ENCODE measurements at regions not wholly inside any gene's neighbourhood (a gene's known extent, or its start where the extent isn't known, plus 50 kb on each side); places are given as distances from the start of the nearest gene placed in this dataset.

- no peaks in the 10 kb centered on the region for H3K79me2 ChIP-seq (ENCODE audit: insufficient read depth, low read length)
- no peaks in the 10 kb centered on the region for H3K79me1 ChIP-seq (ENCODE audit: insufficient read depth, low read depth, low read length, poor library complexity, severe bottlenecking)
- H4K5ac ChIP-seq (ENCODE audit: insufficient read length, low read depth, low read length): no peak overlapping the region
- H3K23ac ChIP-seq (ENCODE audit: insufficient read length, low read depth, low read length): no peak overlapping the region
- TF ChIP-seq, protein P1, sequence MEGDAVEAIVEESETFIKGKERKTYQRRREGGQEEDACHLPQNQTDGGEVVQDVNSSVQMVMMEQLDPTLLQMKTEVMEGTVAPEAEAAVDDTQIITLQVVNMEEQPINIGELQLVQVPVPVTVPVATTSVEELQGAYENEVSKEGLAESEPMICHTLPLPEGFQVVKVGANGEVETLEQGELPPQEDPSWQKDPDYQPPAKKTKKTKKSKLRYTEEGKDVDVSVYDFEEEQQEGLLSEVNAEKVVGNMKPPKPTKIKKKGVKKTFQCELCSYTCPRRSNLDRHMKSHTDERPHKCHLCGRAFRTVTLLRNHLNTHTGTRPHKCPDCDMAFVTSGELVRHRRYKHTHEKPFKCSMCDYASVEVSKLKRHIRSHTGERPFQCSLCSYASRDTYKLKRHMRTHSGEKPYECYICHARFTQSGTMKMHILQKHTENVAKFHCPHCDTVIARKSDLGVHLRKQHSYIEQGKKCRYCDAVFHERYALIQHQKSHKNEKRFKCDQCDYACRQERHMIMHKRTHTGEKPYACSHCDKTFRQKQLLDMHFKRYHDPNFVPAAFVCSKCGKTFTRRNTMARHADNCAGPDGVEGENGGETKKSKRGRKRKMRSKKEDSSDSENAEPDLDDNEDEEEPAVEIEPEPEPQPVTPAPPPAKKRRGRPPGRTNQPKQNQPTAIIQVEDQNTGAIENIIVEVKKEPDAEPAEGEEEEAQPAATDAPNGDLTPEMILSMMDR (conservative IDR thresholded peaks at IDR 0.05): no peak
- H3K27me3 ChIP-seq (ENCODE audit: insufficient read depth, low read length): no peaks in the 10 kb centered on the region
- H3K36me3 Mint-ChIP-seq (ENCODE audit: insufficient read depth in 1 of 3, low read depth in 3 of 3): no peaks in the 10 kb centered on the region
- no peak overlapping the region for H3K9ac ChIP-seq (ENCODE audit: extremely low read depth, insufficient read length, low read length)
- H4K91ac ChIP-seq (ENCODE audit: insufficient read length, low read depth, low read length): no peak overlapping the region
- no peak for DNase-seq
- H3K23me2 ChIP-seq (ENCODE audit: insufficient read length, low read depth, low read length, poor library complexity, severe bottlenecking): no peaks in the 10 kb centered on the region
- H3K4ac ChIP-seq (ENCODE audit: low read depth, low read length): no peak overlapping the region
- H3K27ac Mint-ChIP-seq: no peak overlapping the region
- no peak overlapping the region for H2AK5ac ChIP-seq (ENCODE audit: insufficient read length, low read length)
- H3K4me2 ChIP-seq (ENCODE audit: insufficient read depth, insufficient read length, low read length): no peak overlapping the region
- H3K9me3 Mint-ChIP-seq: no peaks in the 10 kb centered on the region
- no peak overlapping the region for H2BK20ac ChIP-seq (ENCODE audit: low read depth, low read length, poor library complexity, severe bottlenecking)
- no peaks in the 10 kb centered on the region for H3K4me1 ChIP-seq (ENCODE audit: insufficient read depth, low read length)
- H4K8ac ChIP-seq (replicated peaks; ENCODE audit: insufficient read length, low read depth, low read length): no peak overlapping the region
- no peak overlapping the region for H3K56ac ChIP-seq (ENCODE audit: insufficient read length, low read depth, low read length)
- H3K18ac ChIP-seq (ENCODE audit: insufficient read length, low read depth, low read length): no peak overlapping the region
- H3K27me3 Mint-ChIP-seq (ENCODE audit: low read depth): no peaks in the 10 kb centered on the region
- H2BK120ac ChIP-seq (ENCODE audit: low read depth, low read length, poor library complexity, severe bottlenecking): no peak overlapping the region
- no peak overlapping the region for H3T11ph ChIP-seq (ENCODE audit: low read length)
- no peak overlapping the region for H2AFZ ChIP-seq (ENCODE audit: low read length)
- H3K4me1 Mint-ChIP-seq: no peaks in the 10 kb centered on the region
- H2BK5ac ChIP-seq (ENCODE audit: insufficient read length, low read length): no peak overlapping the region
- WGBS (ENCODE audit: extremely low coverage, insufficient read length, low lambda C conversion rate): no CpG with 5 or more reads among the region's 1 CpG
- H4K20me1 ChIP-seq (ENCODE audit: control insufficient read depth, insufficient read depth, insufficient read length): no peaks in the 10 kb centered on the region
- no peak overlapping the region for H2BK12ac ChIP-seq (ENCODE audit: insufficient read length, low read depth, low read length)
- no peak overlapping the region for H3K14ac ChIP-seq (ENCODE audit: insufficient read depth, low read length)
- H3K4me3 Mint-ChIP-seq: no peak overlapping the region
- no peak overlapping the region for H2BK15ac ChIP-seq (ENCODE audit: low read depth, low read length)
- no peaks in the 10 kb centered on the region for H3K9me3 ChIP-seq (ENCODE audit: control insufficient read depth, low read depth, low read length)
- H3K27ac ChIP-seq (ENCODE audit: insufficient read length, low read depth, low read length): no peak overlapping the region
Observed at GRCh38 chr4:33941854-33942253, 2302.5 kb downstream of the ARAP2 start.

Data from H9 (cell line).